SKM-1 treated with dmso at 0.1 percent for 144 hours (cell line): ENCODE measurements at regions not wholly inside any gene's neighbourhood (a gene's known extent, or its start where the extent isn't known, plus 50 kb on each side); places are given as distances from the start of the nearest gene placed in this dataset.

ENCODE experiments used
- DNase-seq: peaks from one replicate; lab custom pipeline; 2025; ENCODE audit not compliant: unreplicated experiment; lab: John Stamatoyannopoulos, UW

GRCh38 chr1:220979371-220979770, 100.1 kb downstream of the HLX start:
- no peak for DNase-seq

GRCh38 chr1:220982686-220983085, 103.4 kb downstream of the HLX start:
- DNase-seq, result no peak

GRCh38 chr1:220983877-220984635, 104.8 kb downstream of the HLX start:
- no peak for DNase-seq

- DNase-seq, result no peak
Observed at GRCh38 chr1:220990427-220991339, 111.4 kb downstream of the HLX start.

- no peak for DNase-seq
Observed at GRCh38 chr1:220991506-220991905, 112.3 kb downstream of the HLX start.

- no peak for DNase-seq
Observed at GRCh38 chr1:220991959-220992704, 112.9 kb downstream of the HLX start.

GRCh38 chr1:220992705-220993052, 113.4 kb downstream of the HLX start:
- no peak for DNase-seq

- DNase-seq, result no peak
Observed at GRCh38 chr1:220994671-220995070, 115.4 kb downstream of the HLX start.

- DNase-seq, result no peak
Observed at GRCh38 chr1:220997791-220998190, 118.5 kb downstream of the HLX start.

GRCh38 chr1:220999872-221000863, 120.9 kb downstream of the HLX start:
- DNase-seq, result peak; percentile 97

- DNase-seq, result no peak
Observed at GRCh38 chr1:221001167-221001566, 121.9 kb downstream of the HLX start.

- DNase-seq, result no peak
Observed at GRCh38 chr1:221002601-221003000, 123.4 kb downstream of the HLX start.

- no peak for DNase-seq
Observed at GRCh38 chr1:221011145-221011544, 131.9 kb downstream of the HLX start.

- DNase-seq, result no peak
Observed at GRCh38 chr1:221012120-221012519, 132.9 kb downstream of the HLX start.

GRCh38 chr1:221013691-221014660, 134.7 kb downstream of the HLX start:
- no peak for DNase-seq

GRCh38 chr1:221015159-221015790, 136.0 kb downstream of the HLX start:
- DNase-seq, result no peak

GRCh38 chr1:221016751-221017150, 137.5 kb downstream of the HLX start:
- DNase-seq, result no peak

GRCh38 chr1:221018414-221018813, 139.2 kb downstream of the HLX start:
- DNase-seq, result no peak

GRCh38 chr1:221022331-221022730, 143.1 kb downstream of the HLX start:
- DNase-seq, result no peak
